NCI-H526 treated with DMSO at 0.1 percent for 48 hours (cell line): ENCODE measurements at regions not wholly inside any gene's neighbourhood (a gene's known extent, or its start where the extent isn't known, plus 50 kb on each side); places are given as distances from the start of the nearest gene placed in this dataset.
"Not testable (repeated sequence)": the region's sequence is repeated elsewhere in the genome, so short reads cannot be mapped to it uniquely, and the experiment has no call there.

Source experiments
- DNase-seq: peaks from one replicate; lab custom pipeline; 2025; lab: John Stamatoyannopoulos, UW

- no peak for DNase-seq
Observed at GRCh38 chr5:57429513-57430120, 53.0 kb downstream of the ACTBL2 start.

- DNase-seq: not testable (repeated sequence)
Observed at GRCh38 chr5:57429021-57429420, 53.6 kb downstream of the ACTBL2 start.

GRCh38 chr5:57422993-57423392 lies 59.6 kb downstream of the ACTBL2 start:
- DNase-seq: no peak

GRCh38 chr5:57422341-57422740 lies 60.3 kb downstream of the ACTBL2 start:
- no peak for DNase-seq

GRCh38 chr5:57420801-57421200 lies 61.8 kb downstream of the ACTBL2 start:
- no peak for DNase-seq

- no peak for DNase-seq
Observed at GRCh38 chr5:57417971-57418370, 64.6 kb downstream of the ACTBL2 start.

- DNase-seq: no peak
Observed at GRCh38 chr5:57417320-57417719, 65.3 kb downstream of the ACTBL2 start.

GRCh38 chr5:57416278-57416994 lies 66.2 kb downstream of the ACTBL2 start:
- no peak for DNase-seq

GRCh38 chr5:57414857-57415256 lies 67.8 kb downstream of the ACTBL2 start:
- DNase-seq: no peak

GRCh38 chr5:57414191-57414590 lies 68.4 kb downstream of the ACTBL2 start:
- DNase-seq: no peak

GRCh38 chr5:57413145-57413544 lies 69.5 kb downstream of the ACTBL2 start:
- no peak for DNase-seq

GRCh38 chr5:57412680-57413079 lies 69.9 kb downstream of the ACTBL2 start:
- no peak for DNase-seq

- no peak for DNase-seq
Observed at GRCh38 chr5:57411982-57412381, 70.6 kb downstream of the ACTBL2 start.

GRCh38 chr5:57410374-57411320 lies 72.0 kb downstream of the ACTBL2 start:
- no peak for DNase-seq

- no peak for DNase-seq
Observed at GRCh38 chr5:57408714-57409113, 73.9 kb downstream of the ACTBL2 start.

- no peak for DNase-seq
Observed at GRCh38 chr5:57408285-57408684, 74.3 kb downstream of the ACTBL2 start.

- DNase-seq: no peak
Observed at GRCh38 chr5:57407391-57407790, 75.2 kb downstream of the ACTBL2 start.

- DNase-seq: no peak
Observed at GRCh38 chr5:57406641-57407040, 76.0 kb downstream of the ACTBL2 start.

GRCh38 chr5:57405984-57406383 lies 76.6 kb downstream of the ACTBL2 start:
- DNase-seq: no peak

GRCh38 chr5:57402761-57403160 lies 79.8 kb downstream of the ACTBL2 start:
- DNase-seq: no peak

- no peak for DNase-seq
Observed at GRCh38 chr5:57402348-57402747, 80.3 kb downstream of the ACTBL2 start.

GRCh38 chr5:57398413-57399093 lies 84.1 kb downstream of the ACTBL2 start:
- DNase-seq: no peak
